NCI-H69 (cell line): ENCODE measurements at regions not wholly inside any gene's neighbourhood (a gene's known extent, or its start where the extent isn't known, plus 50 kb on each side); places are given as distances from the start of the nearest gene placed in this dataset.

ENCODE experiments used
- DNase-seq: peaks from one replicate; lab custom pipeline; 2025; lab: John Stamatoyannopoulos, UW

- no peak for DNase-seq
These were observed 369.6 kb downstream of the KCTD12 start for GRCh38 chr13:76516586-76516985.

- no peak for DNase-seq
These were observed 370.2 kb downstream of the KCTD12 start for GRCh38 chr13:76516013-76516412.

- DNase-seq = peak; percentile 91
These were observed 373.5 kb downstream of the KCTD12 start for GRCh38 chr13:76512721-76513145.

GRCh38 chr13:76505437-76505836 lies 380.8 kb downstream of the KCTD12 start:
- DNase-seq = no peak

GRCh38 chr13:76503766-76504165 lies 382.4 kb downstream of the KCTD12 start:
- DNase-seq = peak; percentile 25

- DNase-seq = no peak
These were observed 382.9 kb downstream of the KCTD12 start for GRCh38 chr13:76503291-76503690.

GRCh38 chr13:76500894-76501293 lies 385.3 kb downstream of the KCTD12 start:
- DNase-seq = no peak

GRCh38 chr13:76499891-76500290 lies 386.3 kb downstream of the KCTD12 start:
- no peak for DNase-seq

- peak; percentile 55 for DNase-seq
These were observed 396.9 kb downstream of the KCTD12 start for GRCh38 chr13:76489274-76489673.

GRCh38 chr13:76481738-76482137 lies 404.5 kb downstream of the KCTD12 start:
- peak; percentile 3 for DNase-seq

- DNase-seq = no peak
These were observed 411.2 kb downstream of the KCTD12 start for GRCh38 chr13:76474966-76475365.

- no peak for DNase-seq
These were observed 411.8 kb downstream of the KCTD12 start for GRCh38 chr13:76474356-76474755.

- DNase-seq = peak; percentile 72
These were observed 412.6 kb downstream of the KCTD12 start for GRCh38 chr13:76473552-76474134.

- no peak for DNase-seq
These were observed 413.3 kb downstream of the KCTD12 start for GRCh38 chr13:76472916-76473315.

GRCh38 chr13:76471486-76471885 lies 414.7 kb downstream of the KCTD12 start:
- no peak for DNase-seq

- DNase-seq = no peak
These were observed 415.2 kb downstream of the KCTD12 start for GRCh38 chr13:76470991-76471390.

GRCh38 chr13:76466043-76466442 lies 420.2 kb downstream of the KCTD12 start:
- peak; percentile 21 for DNase-seq

- no peak for DNase-seq
These were observed 422.9 kb downstream of the KCTD12 start for GRCh38 chr13:76463314-76463713.

GRCh38 chr13:76461999-76462398 lies 424.2 kb downstream of the KCTD12 start:
- peak; percentile 15 for DNase-seq

- DNase-seq = no peak
These were observed 424.7 kb downstream of the KCTD12 start for GRCh38 chr13:76461484-76461883.

GRCh38 chr13:76459863-76460262 lies 426.3 kb downstream of the KCTD12 start:
- DNase-seq = no peak

- DNase-seq = peak; percentile 17
These were observed 430.2 kb downstream of the KCTD12 start for GRCh38 chr13:76455960-76456359.

- DNase-seq = no peak
These were observed 431.2 kb downstream of the KCTD12 start for GRCh38 chr13:76454991-76455390.

- DNase-seq = no peak
These were observed 436.5 kb downstream of the KCTD12 start for GRCh38 chr13:76449716-76450115.
